ENCODE measurements at regions not wholly inside any gene's neighbourhood (a gene's known extent, or its start where the extent isn't known, plus 50 kb on each side); places are given as distances from the start of the nearest gene placed in this dataset.
"Not testable (repeated sequence)": the region's sequence is repeated elsewhere in the genome, so short reads cannot be mapped to it uniquely, and the experiment has no call there.

DNA sequence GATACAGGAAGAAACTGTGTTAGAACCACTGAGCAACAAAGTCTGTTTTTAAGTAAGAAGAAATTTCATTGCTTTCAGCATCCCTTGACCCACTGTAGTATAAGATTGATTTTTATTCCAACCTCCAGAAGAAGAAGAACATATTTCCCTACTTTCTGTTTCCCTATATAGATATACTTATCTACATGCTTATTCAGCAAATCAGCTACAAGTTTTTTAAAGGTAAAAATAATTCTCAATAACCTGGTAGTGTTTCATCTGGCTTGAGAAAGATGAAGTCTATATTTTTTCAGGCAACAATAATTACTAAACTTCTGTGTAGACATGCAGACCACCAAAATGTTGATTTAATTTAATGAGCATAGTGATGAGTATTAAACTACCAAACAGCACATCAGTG lies 201.0 kb downstream of the OSTF1 start:
- no peak for DNase-seq

DNA sequence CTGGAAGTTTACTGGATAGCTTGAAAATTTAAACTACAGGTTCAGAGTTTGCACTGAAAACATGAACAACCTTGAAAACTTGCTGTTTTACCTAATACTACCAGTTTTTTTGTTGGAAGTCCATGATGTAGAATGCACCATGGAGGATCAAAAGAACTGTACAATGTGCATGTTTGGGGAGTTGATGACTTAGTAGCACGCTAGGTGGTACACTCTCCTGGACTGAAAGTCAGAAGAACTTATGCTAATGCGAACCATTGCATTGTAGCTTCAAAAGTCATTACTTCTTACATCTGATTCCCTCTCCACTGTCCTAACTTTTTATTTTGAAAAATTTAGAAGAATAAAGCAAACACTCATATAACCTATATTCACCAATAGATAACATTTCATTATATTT lies 211.0 kb downstream of the OSTF1 start:
- DNase-seq, result no peak

- no peak for DNase-seq
Observed at GRCh38 chr9:75333624-75334023, 245.3 kb downstream of the OSTF1 start.

DNA sequence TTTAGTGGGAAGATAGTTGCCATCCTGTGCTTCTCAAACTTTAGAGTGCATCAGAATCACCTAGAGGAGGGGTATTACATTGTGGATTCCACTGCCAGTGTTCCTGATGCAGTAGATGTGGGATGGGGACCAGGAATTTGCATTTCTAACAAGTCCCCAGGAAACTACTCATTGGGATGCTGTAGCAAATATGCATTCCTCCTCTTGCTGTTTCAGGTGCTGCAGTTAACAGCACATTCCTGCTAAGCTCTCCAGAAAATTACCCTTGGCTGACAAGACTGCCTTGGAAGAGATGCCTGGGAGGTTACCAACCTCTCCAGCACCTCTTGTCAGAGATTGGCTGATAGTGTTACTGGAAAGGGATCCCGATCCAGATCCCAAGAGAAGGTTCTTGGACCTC lies 270.5 kb downstream of the OSTF1 start:
- DNase-seq, result no peak

- DNase-seq, result no peak
Observed at GRCh38 chr9:75359638-75360037, 271.3 kb downstream of the OSTF1 start.

- no peak for DNase-seq
Observed at GRCh38 chr9:75360252-75360651, 271.9 kb downstream of the OSTF1 start.

GRCh38 chr9:75362446-75362845 lies 274.1 kb downstream of the OSTF1 start:
- DNase-seq, result not testable (repeated sequence)

- no peak for DNase-seq
Observed at GRCh38 chr9:75365196-75365595, 276.9 kb downstream of the OSTF1 start.

DNA sequence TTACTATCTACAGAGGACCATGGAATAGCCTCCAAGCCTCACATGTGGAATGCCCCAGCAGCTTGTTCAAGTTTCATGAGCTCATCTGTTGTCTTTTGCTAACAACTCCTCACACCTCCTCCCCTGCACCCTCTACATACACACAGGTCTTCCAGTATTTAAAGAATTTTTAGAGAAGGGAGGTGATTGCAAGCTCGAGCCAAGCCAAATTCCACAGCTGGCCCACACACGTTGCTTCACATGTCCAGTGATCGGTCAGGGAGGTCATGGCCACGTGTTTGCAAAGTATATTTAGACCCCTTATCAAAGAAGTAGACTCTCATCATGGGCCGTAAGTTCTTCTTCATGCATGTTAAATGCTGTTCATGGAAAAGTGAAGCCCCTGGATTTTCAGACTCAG lies 281.7 kb downstream of the OSTF1 start:
- DNase-seq, result no peak

DNA sequence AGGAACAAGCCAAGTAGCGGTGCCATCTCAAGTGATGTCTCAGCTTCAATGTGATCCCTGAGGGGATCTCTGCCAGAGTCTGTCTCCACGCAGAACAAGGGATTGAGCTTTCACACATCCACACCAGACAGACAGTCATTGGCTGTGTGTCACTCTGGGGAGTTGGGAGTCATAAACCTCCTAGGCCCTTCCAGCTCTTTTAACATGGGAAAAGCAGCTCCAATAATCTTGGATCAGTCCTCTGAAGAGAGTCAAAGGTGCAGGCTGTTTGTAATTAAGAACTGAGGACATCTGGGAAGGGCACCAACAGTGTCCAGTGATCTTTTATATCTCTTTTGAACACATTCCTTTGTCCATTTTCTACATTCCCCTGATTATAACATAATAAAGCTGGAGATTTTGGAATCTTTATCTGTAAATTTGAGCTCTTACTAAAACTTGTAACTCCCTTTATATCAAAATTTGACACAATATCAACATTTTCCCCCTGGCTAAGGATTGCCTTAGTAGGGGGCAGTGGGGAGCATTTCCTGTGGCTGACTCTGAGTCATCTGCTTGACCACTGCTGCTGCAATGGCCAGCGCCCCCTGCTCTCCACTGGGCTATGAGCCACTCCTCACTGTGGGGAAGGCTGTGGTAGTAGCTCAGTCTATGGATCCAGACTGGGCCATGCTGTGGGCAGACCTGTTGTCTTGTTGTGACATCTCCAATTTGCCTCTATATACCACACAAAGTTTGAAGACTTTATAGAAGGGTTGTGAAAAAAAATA lies 284.4 kb downstream of the OSTF1 start:
- no peak for DNase-seq

DNA sequence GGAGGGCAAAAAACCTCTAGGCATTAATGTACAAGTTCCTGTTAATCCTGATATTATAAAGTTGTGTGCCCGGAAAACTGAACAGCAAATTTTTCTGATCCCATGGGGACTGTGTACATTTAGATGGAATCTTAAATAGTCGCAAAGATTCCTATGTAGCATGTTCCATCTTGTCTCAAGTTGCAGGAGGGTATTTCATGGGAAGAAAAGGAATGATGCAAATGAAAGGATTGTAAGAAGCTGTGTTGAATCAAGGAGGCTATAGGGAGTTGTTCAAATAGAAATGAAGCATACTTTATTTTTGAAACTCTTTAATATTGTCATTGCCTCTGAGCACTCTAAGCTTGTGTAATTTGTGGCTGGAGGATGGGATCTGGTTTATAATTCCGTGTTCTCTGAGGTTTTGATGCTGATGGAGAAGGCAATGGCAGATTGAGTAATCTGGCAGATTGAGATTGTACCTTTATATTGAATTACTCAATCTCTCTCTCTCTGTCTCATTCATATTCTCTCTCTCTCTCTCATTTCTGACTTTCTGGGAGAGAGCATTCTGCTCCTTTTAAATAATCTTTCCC lies 288.5 kb downstream of the OSTF1 start:
- no peak for DNase-seq

GRCh38 chr9:75378036-75378435 lies 289.7 kb downstream of the OSTF1 start:
- no peak for DNase-seq

- DNase-seq, result no peak
Observed at GRCh38 chr9:75378926-75379325, 290.6 kb downstream of the OSTF1 start.

- DNase-seq, result no peak
Observed at GRCh38 chr9:75382126-75382525, 293.8 kb downstream of the OSTF1 start.

GRCh38 chr9:75383420-75384034 lies 295.2 kb downstream of the OSTF1 start:
- not testable (repeated sequence) for DNase-seq

DNA sequence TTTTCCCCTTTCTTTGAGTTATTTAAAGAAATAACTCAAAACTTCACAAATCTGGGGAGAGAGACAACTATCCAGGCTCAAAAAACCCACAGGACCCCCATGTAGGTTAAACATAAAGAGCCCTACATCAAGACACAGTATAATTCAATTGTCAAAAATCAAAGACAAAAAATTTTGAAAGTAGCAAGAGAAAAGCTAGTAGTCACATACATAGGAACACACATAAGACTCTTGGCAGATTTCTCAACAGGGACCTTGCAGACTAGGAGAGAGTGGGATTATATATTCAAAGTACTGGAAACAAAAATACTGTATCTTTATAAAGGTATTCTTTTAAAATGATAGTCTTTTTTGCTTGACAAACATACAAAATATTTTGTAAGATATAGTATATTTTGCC lies 296.9 kb downstream of the OSTF1 start:
- DNase-seq, result no peak

DNA sequence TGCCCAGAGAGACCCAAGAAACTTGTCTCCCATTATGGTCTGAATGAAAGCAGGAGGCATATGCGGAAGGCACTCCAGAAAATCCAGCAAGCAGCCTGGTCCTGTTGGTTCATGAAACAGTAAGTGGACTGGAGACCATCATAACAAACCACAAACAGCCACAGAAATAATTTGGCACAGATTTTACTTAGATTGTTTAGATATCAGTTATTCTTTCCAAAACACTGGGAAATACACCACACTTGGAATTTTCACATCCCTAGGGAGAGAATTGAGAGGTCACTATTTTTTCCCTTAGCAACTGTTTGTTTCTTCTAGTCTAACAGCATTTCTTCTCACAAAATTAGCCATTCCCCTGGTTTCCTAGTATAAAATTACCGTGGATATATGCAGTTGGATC lies 300.8 kb downstream of the OSTF1 start:
- no peak for DNase-seq

DNA sequence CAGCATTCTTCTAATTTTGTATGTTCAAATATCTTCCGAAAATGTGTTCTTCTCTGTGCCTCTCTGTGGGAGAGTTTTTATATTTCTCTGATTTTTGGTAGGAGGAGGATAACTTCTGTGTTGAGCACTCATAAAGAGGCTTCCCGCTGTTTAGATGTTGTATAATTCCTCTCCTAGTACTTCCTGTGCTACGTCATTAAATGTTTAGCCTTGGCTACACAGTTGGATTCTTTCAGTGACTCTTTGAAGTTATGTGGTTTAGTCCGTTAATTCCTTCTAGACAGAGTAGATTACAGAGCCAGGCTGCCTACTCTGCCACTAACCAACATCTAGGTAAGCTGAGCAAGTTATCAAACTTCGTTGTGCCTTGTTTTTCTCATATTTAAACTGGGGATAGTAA lies 302.6 kb downstream of the OSTF1 start:
- no peak for DNase-seq

- DNase-seq, result no peak
Observed at GRCh38 chr9:75391497-75391896, 303.2 kb downstream of the OSTF1 start.

DNA sequence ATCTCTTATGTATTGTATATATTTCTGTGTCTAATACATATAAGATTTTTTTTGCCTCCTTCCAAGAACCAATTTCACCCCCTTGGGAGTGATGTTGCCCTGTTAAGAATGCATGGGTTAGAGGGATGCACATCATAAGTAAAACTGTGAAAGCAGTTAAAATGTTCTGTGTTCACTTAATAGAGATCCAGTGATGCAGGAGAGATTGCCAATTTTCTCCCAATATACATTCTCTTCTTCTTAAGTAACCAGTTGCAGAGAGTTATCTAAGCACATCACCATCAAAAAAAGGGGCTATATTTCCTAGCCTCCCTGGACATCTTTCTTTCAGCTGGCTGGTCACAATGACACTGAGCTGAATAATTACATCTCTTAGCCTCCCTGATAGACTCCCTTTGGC lies 307.0 kb downstream of the OSTF1 start:
- no peak for DNase-seq

DNA sequence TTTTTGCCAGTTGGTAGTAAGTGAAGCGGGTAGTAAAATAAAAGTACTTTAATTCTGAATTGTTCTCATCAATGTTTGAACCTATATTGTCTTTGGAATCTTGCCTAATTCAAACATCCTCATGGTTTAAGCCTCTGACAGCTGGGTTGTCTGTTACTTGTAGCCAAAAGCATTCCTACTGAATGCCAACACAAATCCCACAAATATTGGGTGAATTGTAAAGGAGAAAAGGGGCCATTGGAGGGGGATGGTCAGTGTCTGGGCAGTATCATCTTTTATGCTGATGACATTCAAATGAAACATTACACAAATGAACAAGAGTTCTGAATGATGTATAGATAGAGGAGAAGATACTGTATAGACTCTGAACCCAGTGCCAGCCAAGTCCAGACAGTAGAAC lies 309.5 kb downstream of the OSTF1 start:
- no peak for DNase-seq

- DNase-seq, result no peak
Observed at GRCh38 chr9:75408391-75408790, 320.1 kb downstream of the OSTF1 start.

- DNase-seq, result no peak
Observed at GRCh38 chr9:75410405-75410804, 322.1 kb downstream of the OSTF1 start.

GRCh38 chr9:75414371-75415160 lies 326.3 kb downstream of the OSTF1 start:
- no peak for DNase-seq

Data from GDM1 (cell line).